T-helper 17 cell (primary cell): ENCODE measurements at regions not wholly inside any gene's neighbourhood (a gene's known extent, or its start where the extent isn't known, plus 50 kb on each side); places are given as distances from the start of the nearest gene placed in this dataset.

ENCODE experiments used
- ATAC-seq: fragments of 150-1000 bp; cut with Tn5 transposase; 2 replicates; pipeline ENCODE4 v1.10.0; 2021; ENCODE audit warnings: mild to moderate bottlenecking, moderate library complexity
- DNase-seq, 3 donors: peaks; one replicate each; pipeline versions ENCODE4 v3.0.0 to v3.0.0-alpha.2; 2020 to 2021
- H3K9me3 ChIP-seq: one replicate; pipeline ENCODE4 v1.7.0; 2013; ENCODE audit warnings: low read length, mild to moderate bottlenecking; ENCODE audit not compliant: control insufficient read depth, poor library complexity, severe bottlenecking
- H3K27ac Mint-ChIP-seq: one replicate; pipeline ENCODE4 v1.8.0; 2022; ENCODE audit warnings: mild to moderate bottlenecking, moderate library complexity, mixed read lengths
- H3K27me3 Mint-ChIP-seq: one replicate; pipeline ENCODE4 v1.8.0; 2022; ENCODE audit warnings: mixed read lengths
- H3K36me3 Mint-ChIP-seq: one replicate; pipeline ENCODE4 v1.8.0; 2022; ENCODE audit warnings: low read depth, mixed read lengths
- H3K4me1 Mint-ChIP-seq: one replicate; pipeline ENCODE4 v1.8.0; 2022; ENCODE audit warnings: mild to moderate bottlenecking, mixed read lengths
- H3K4me3 Mint-ChIP-seq: one replicate; pipeline ENCODE4 v1.8.0; 2022; ENCODE audit warnings: mild to moderate bottlenecking, moderate library complexity, mixed read lengths

GRCh38 chr4:17164666-17165065 is 266.2 kb upstream of the LDB2 start:
- Mint-ChIP-seq H3K36me3 (no peaks in the 10 kb centered on the region), H3K27ac (no peak overlapping the region), H3K27me3 (peaks cover 9% of the 10 kb centered on the region), H3K4me3 (no peak overlapping the region), H3K4me1 (no peaks in the 10 kb centered on the region)
- ATAC-seq: no peak
- no peak for DNase-seq
- no peaks in the 10 kb centered on the region for H3K9me3 ChIP-seq

GRCh38 chr4:17163156-17163771 is 264.8 kb upstream of the LDB2 start:
- Mint-ChIP-seq H3K4me1 (no peaks in the 10 kb centered on the region), H3K4me3 (no peak overlapping the region), H3K27ac (no peak overlapping the region), H3K27me3 (peaks cover 9% of the 10 kb centered on the region), H3K36me3 (no peaks in the 10 kb centered on the region)
- no peak for ATAC-seq
- no peaks in the 10 kb centered on the region for H3K9me3 ChIP-seq
- no peak for DNase-seq

- DNase-seq (no peak), ATAC-seq (no peak)
- H3K9me3 ChIP-seq: no peaks in the 10 kb centered on the region
- Mint-ChIP-seq H3K27me3 (no peaks in the 10 kb centered on the region), H3K36me3 (no peaks in the 10 kb centered on the region), H3K4me1 (no peaks in the 10 kb centered on the region), H3K27ac (no peak overlapping the region), H3K4me3 (no peak overlapping the region)
These were observed 258.9 kb upstream of the LDB2 start for GRCh38 chr4:17157304-17157703.

- Mint-ChIP-seq H3K36me3 (no peaks in the 10 kb centered on the region), H3K27ac (no peak overlapping the region), H3K4me1 (no peaks in the 10 kb centered on the region), H3K4me3 (no peak overlapping the region), H3K27me3 (no peaks in the 10 kb centered on the region)
- H3K9me3 ChIP-seq: no peaks in the 10 kb centered on the region
- ATAC-seq: no peak
- no peak for DNase-seq
These were observed 257.0 kb upstream of the LDB2 start for GRCh38 chr4:17155486-17155885.

GRCh38 chr4:17153572-17153971 is 255.1 kb upstream of the LDB2 start:
- Mint-ChIP-seq H3K4me1 (no peaks in the 10 kb centered on the region), H3K4me3 (no peak overlapping the region), H3K27ac (no peak overlapping the region), H3K27me3 (no peaks in the 10 kb centered on the region), H3K36me3 (no peaks in the 10 kb centered on the region)
- H3K9me3 ChIP-seq: no peaks in the 10 kb centered on the region
- DNase-seq: no peak
- no peak for ATAC-seq

GRCh38 chr4:17152941-17153540 is 254.6 kb upstream of the LDB2 start:
- DNase-seq (no peak), ATAC-seq (no peak)
- no peak overlapping the region for H3K4me3 Mint-ChIP-seq
- no peaks in the 10 kb centered on the region for H3K27me3 Mint-ChIP-seq
- no peaks in the 10 kb centered on the region for H3K36me3 Mint-ChIP-seq
- no peaks in the 10 kb centered on the region for H3K4me1 Mint-ChIP-seq
- H3K9me3 ChIP-seq: no peaks in the 10 kb centered on the region
- H3K27ac Mint-ChIP-seq: no peak overlapping the region

- no peaks in the 10 kb centered on the region for H3K4me1 Mint-ChIP-seq
- DNase-seq: no peak
- no peak overlapping the region for H3K4me3 Mint-ChIP-seq
- H3K27me3 Mint-ChIP-seq: no peaks in the 10 kb centered on the region
- H3K27ac Mint-ChIP-seq: no peak overlapping the region
- no peaks in the 10 kb centered on the region for H3K9me3 ChIP-seq
- H3K36me3 Mint-ChIP-seq: no peaks in the 10 kb centered on the region
- no peak for ATAC-seq
These were observed 243.8 kb upstream of the LDB2 start for GRCh38 chr4:17142232-17142711.

GRCh38 chr4:17138847-17139246 is 240.4 kb upstream of the LDB2 start:
- no peak for DNase-seq
- ATAC-seq: no peak
- Mint-ChIP-seq H3K27ac (no peak overlapping the region), H3K27me3 (no peaks in the 10 kb centered on the region), H3K4me1 (no peaks in the 10 kb centered on the region), H3K4me3 (no peak overlapping the region), H3K36me3 (no peaks in the 10 kb centered on the region)
- peaks cover 3% of the 10 kb centered on the region for H3K9me3 ChIP-seq

GRCh38 chr4:17134565-17134964 is 236.1 kb upstream of the LDB2 start:
- ATAC-seq (no peak), DNase-seq (no peak)
- H3K9me3 ChIP-seq: peaks cover 3% of the 10 kb centered on the region
- Mint-ChIP-seq H3K36me3 (no peaks in the 10 kb centered on the region), H3K4me1 (no peaks in the 10 kb centered on the region), H3K4me3 (no peak overlapping the region), H3K27ac (no peak overlapping the region), H3K27me3 (no peaks in the 10 kb centered on the region)

GRCh38 chr4:17134100-17134499 is 235.7 kb upstream of the LDB2 start:
- no peak for DNase-seq
- no peaks in the 10 kb centered on the region for H3K36me3 Mint-ChIP-seq
- no peaks in the 10 kb centered on the region for H3K27me3 Mint-ChIP-seq
- no peak for ATAC-seq
- H3K4me1 Mint-ChIP-seq: no peaks in the 10 kb centered on the region
- no peak overlapping the region for H3K27ac Mint-ChIP-seq
- H3K4me3 Mint-ChIP-seq: no peak overlapping the region
- H3K9me3 ChIP-seq: peaks cover 3% of the 10 kb centered on the region

GRCh38 chr4:17132226-17132625 is 233.8 kb upstream of the LDB2 start:
- ATAC-seq (no peak), DNase-seq (no peak)
- no peaks in the 10 kb centered on the region for H3K4me1 Mint-ChIP-seq
- no peaks in the 10 kb centered on the region for H3K36me3 Mint-ChIP-seq
- H3K4me3 Mint-ChIP-seq: no peak overlapping the region
- no peak overlapping the region for H3K27ac Mint-ChIP-seq
- H3K27me3 Mint-ChIP-seq: no peaks in the 10 kb centered on the region
- peaks cover 3% of the 10 kb centered on the region for H3K9me3 ChIP-seq

- Mint-ChIP-seq H3K27me3 (no peaks in the 10 kb centered on the region), H3K36me3 (no peaks in the 10 kb centered on the region), H3K27ac (no peak overlapping the region), H3K4me1 (no peaks in the 10 kb centered on the region), H3K4me3 (no peak overlapping the region)
- no peaks in the 10 kb centered on the region for H3K9me3 ChIP-seq
- no peak for ATAC-seq
- DNase-seq: no peak
These were observed 229.8 kb upstream of the LDB2 start for GRCh38 chr4:17128268-17128667.

GRCh38 chr4:17126321-17126966 is 228.0 kb upstream of the LDB2 start:
- no peak for ATAC-seq
- no peaks in the 10 kb centered on the region for H3K4me1 Mint-ChIP-seq

GRCh38 chr4:17124767-17125166 is 226.3 kb upstream of the LDB2 start:
- no peaks in the 10 kb centered on the region for H3K36me3 Mint-ChIP-seq

More at GRCh38 chr4:17126321-17126966, 228.0 kb upstream of the LDB2 start:
- Mint-ChIP-seq H3K27ac (no peak overlapping the region), H3K27me3 (no peaks in the 10 kb centered on the region), H3K4me3 (no peak overlapping the region), H3K36me3 (no peaks in the 10 kb centered on the region)
- DNase-seq: no peak
- no peaks in the 10 kb centered on the region for H3K9me3 ChIP-seq

More at GRCh38 chr4:17124767-17125166, 226.3 kb upstream of the LDB2 start:
- no peak for ATAC-seq
- Mint-ChIP-seq H3K27me3 (no peaks in the 10 kb centered on the region), H3K4me3 (no peak overlapping the region), H3K4me1 (no peaks in the 10 kb centered on the region), H3K27ac (no peak overlapping the region)
- no peaks in the 10 kb centered on the region for H3K9me3 ChIP-seq
- DNase-seq: no peak
